Mesendoderm (in vitro differentiated cells): ENCODE measurements at regions not wholly inside any gene's neighbourhood (a gene's known extent, or its start where the extent isn't known, plus 50 kb on each side); places are given as distances from the start of the nearest gene placed in this dataset.
A peak's percentile ranks its signal among the peaks of the same experiment; 100 is the strongest.

Source experiments
- DNase-seq: peaks from one replicate; pipeline ENCODE4 v3.0.0; 2013
- H2AK5ac ChIP-seq: 2 replicates; pipeline ENCODE4 v1.6.1; 2013; ENCODE audit warnings: low read length, inconsistent platforms
- H2BK120ac ChIP-seq: 2 replicates; pipeline ENCODE4 v1.6.1; 2013; ENCODE audit warnings: low read depth, mild to moderate bottlenecking, low read length, moderate library complexity, mixed read lengths
- H2BK15ac ChIP-seq: replicated peaks from 2 replicates; pipeline ENCODE4 v1.6.1; 2013; ENCODE audit warnings: low read depth, mild to moderate bottlenecking, moderate library complexity
- H2BK5ac ChIP-seq: 2 replicates; pipeline ENCODE4 v1.6.1; 2013; ENCODE audit warnings: low read length, inconsistent platforms
- H3K18ac ChIP-seq: 2 replicates; pipeline ENCODE4 v1.6.1; 2013; ENCODE audit warnings: mild to moderate bottlenecking, low read length, mixed read lengths
- H3K23ac ChIP-seq: one replicate; pipeline ENCODE4 v1.6.1; 2013; ENCODE audit warnings: low read length
- H3K27ac ChIP-seq: 2 replicates; pipeline ENCODE4 v1.5.1; 2013; ENCODE audit warnings: low read depth, mild to moderate bottlenecking, inconsistent platforms, low read length, moderate library complexity
- H3K27me3 ChIP-seq: 2 replicates; pipeline ENCODE4 v1.6.1; 2013; ENCODE audit warnings: low read length, control low read depth, mild to moderate bottlenecking, inconsistent platforms; ENCODE audit not compliant: insufficient read depth, poor library complexity
- H3K36me3 ChIP-seq: 2 replicates; pipeline ENCODE4 v1.6.1; 2013; ENCODE audit warnings: low read length, inconsistent platforms; ENCODE audit not compliant: control insufficient read depth, insufficient read depth
- H3K4ac ChIP-seq: one replicate; pipeline ENCODE4 v1.6.1; 2013; ENCODE audit warnings: low read depth, mild to moderate bottlenecking, low read length, moderate library complexity
- H3K4me1 ChIP-seq: 2 replicates; pipeline ENCODE4 v1.6.1; 2013; ENCODE audit warnings: low read depth, low read length, inconsistent platforms; ENCODE audit not compliant: control insufficient read depth
- H3K4me2 ChIP-seq: 2 replicates; pipeline ENCODE4 v1.6.1; 2013; ENCODE audit warnings: low read length
- H3K4me3 ChIP-seq: 2 replicates; pipeline ENCODE4 v1.5.1; 2013; ENCODE audit warnings: mild to moderate bottlenecking, low read length
- H3K56ac ChIP-seq: one replicate; pipeline ENCODE4 v1.6.1; 2013; ENCODE audit warnings: low read length
- H3K79me1 ChIP-seq: 2 replicates; pipeline ENCODE4 v1.6.1; 2013; ENCODE audit warnings: low read length, inconsistent platforms
- H3K79me2 ChIP-seq: 2 replicates; pipeline ENCODE4 v1.6.1; 2013; ENCODE audit warnings: mild to moderate bottlenecking, low read length; ENCODE audit not compliant: control insufficient read depth, insufficient read depth
- H3K9ac ChIP-seq: 2 replicates; pipeline ENCODE4 v1.6.1; 2013; ENCODE audit warnings: low read length, inconsistent platforms
- H4K5ac ChIP-seq: one replicate; pipeline ENCODE4 v1.6.1; 2013; ENCODE audit warnings: low read length
- H4K8ac ChIP-seq: one replicate; pipeline ENCODE4 v1.6.1; 2013; ENCODE audit warnings: low read depth, mild to moderate bottlenecking, control low read depth, low read length, moderate library complexity
- WGBS: extraction: QIAGEN DNeasy Blood & Tissue Kit; methylation state at CpG from one replicate; pipeline ENCODE4 v1.1.7; 2013; ENCODE audit warnings: low lambda C conversion rate, missing lambda C conversion rate; ENCODE audit not compliant: insufficient coverage; ENCODE audit errors: extremely low coverage; 5-methylcytosine and 5-hydroxymethylcytosine counted together

DNA sequence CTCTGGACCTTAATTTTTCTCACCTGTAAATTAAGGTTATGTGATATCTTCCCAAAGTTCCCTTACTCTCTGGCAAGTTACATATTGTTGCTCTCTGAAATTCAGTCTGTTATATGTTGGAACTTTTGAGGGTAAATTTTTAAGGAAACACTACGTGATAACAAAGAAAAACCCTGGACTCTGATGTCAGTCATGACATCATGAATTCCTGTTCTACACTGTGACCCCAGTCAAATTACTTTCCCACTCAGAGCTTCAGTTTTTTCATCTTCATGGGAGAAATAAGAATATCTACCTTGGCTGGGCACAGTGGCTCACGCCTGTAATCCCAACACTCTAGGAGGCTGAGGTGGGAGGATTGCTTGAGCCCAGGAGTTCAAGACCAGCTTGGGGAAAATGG is 164.6 kb upstream of the RALGAPA2 start:
- H3K18ac ChIP-seq = no peak overlapping the region
- H3K56ac ChIP-seq = no peak overlapping the region
- H3K4me1 ChIP-seq = no peaks in the 10 kb centered on the region
- no peaks in the 10 kb centered on the region for H3K79me2 ChIP-seq
- H3K79me1 ChIP-seq = no peaks in the 10 kb centered on the region
- H3K9ac ChIP-seq = no peak overlapping the region
- no peak for DNase-seq
- no peak overlapping the region for H2BK15ac ChIP-seq
- no peak overlapping the region for H3K23ac ChIP-seq
- no peak overlapping the region for H3K27ac ChIP-seq
- H3K27me3 ChIP-seq = no peaks in the 10 kb centered on the region
- H2BK5ac ChIP-seq = no peak overlapping the region
- H2AK5ac ChIP-seq = no peak overlapping the region
- no peak overlapping the region for H3K4me2 ChIP-seq
- no peak overlapping the region for H4K8ac ChIP-seq
- no peaks in the 10 kb centered on the region for H3K36me3 ChIP-seq
- no peak overlapping the region for H3K4ac ChIP-seq
- H2BK120ac ChIP-seq = no peak overlapping the region
- no CpG with 5 or more reads among the region's 2 CpGs for WGBS
- no peak overlapping the region for H3K4me3 ChIP-seq
- H4K5ac ChIP-seq = no peak overlapping the region

GRCh38 chr20:20875716-20876115 is 163.3 kb upstream of the RALGAPA2 start:
- Histone ChIP-seq H2BK120ac (no peak overlapping the region), H3K79me1 (no peaks in the 10 kb centered on the region), H3K79me2 (no peaks in the 10 kb centered on the region), H3K27me3 (no peaks in the 10 kb centered on the region), H3K9ac (no peak overlapping the region), H2AK5ac (no peak overlapping the region), H2BK5ac (no peak overlapping the region), H3K23ac (no peak overlapping the region), H3K36me3 (no peaks in the 10 kb centered on the region), H3K4ac (no peak overlapping the region), H2BK15ac (no peak overlapping the region), H3K56ac (no peak overlapping the region), H4K5ac (no peak overlapping the region), H3K4me2 (no peak overlapping the region), H3K27ac (no peak overlapping the region), H3K18ac (no peak overlapping the region), H4K8ac (no peak overlapping the region), H3K4me1 (no peaks in the 10 kb centered on the region), H3K4me3 (no peak overlapping the region)
- no CpG with 5 or more reads among the region's 7 CpGs for WGBS
- DNase-seq = no peak

DNA sequence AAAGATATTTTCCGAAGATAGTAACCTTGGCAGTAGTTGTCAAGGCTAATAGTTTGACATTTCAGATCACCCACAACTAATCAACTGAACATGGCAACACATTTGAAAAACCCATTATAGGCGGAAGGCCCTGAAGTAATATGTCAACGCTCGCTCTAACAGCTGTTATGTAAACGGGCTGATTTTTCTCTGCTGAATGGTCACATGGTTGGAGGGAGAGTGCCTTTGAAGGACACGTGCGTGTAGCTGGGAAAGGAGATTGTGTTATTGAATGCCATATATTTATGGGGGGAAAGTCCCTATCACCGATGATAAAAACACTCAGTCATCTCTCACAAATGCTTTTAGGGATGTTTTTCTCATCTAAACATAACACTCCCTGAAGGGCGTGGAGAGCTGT is 160.0 kb upstream of the RALGAPA2 start:
- no CpG with 5 or more reads among the region's 9 CpGs for WGBS

GRCh38 chr20:20869161-20869775 is 156.8 kb upstream of the RALGAPA2 start:
- Histone ChIP-seq H3K18ac (no peak overlapping the region), H2BK5ac (no peak overlapping the region), H3K4me1 (no peaks in the 10 kb centered on the region), H4K5ac (no peak overlapping the region), H3K56ac (no peak overlapping the region), H3K79me2 (no peaks in the 10 kb centered on the region), H3K79me1 (no peaks in the 10 kb centered on the region), H3K27me3 (no peaks in the 10 kb centered on the region), H3K4me3 (no peak overlapping the region), H3K27ac (no peak overlapping the region), H3K4me2 (no peak overlapping the region), H3K36me3 (no peaks in the 10 kb centered on the region), H2BK15ac (no peak overlapping the region), H3K4ac (no peak overlapping the region), H4K8ac (no peak overlapping the region), H2AK5ac (no peak overlapping the region), H3K9ac (no peak overlapping the region), H3K23ac (no peak overlapping the region), H2BK120ac (no peak overlapping the region)
- no CpG with 5 or more reads among the region's 5 CpGs for WGBS
- DNase-seq = no peak

More for the DNA sequence above, 160.0 kb upstream of the RALGAPA2 start:
- no peak overlapping the region for H3K4me3 ChIP-seq
- H2BK120ac ChIP-seq = no peak overlapping the region
- H3K4ac ChIP-seq = no peak overlapping the region
- no peak overlapping the region for H3K27ac ChIP-seq
- H3K4me1 ChIP-seq = no peaks in the 10 kb centered on the region
- DNase-seq = no peak
- no peak overlapping the region for H2BK15ac ChIP-seq
- H2BK5ac ChIP-seq = no peak overlapping the region
- no peak overlapping the region for H4K5ac ChIP-seq
- H3K4me2 ChIP-seq = no peak overlapping the region
- no peaks in the 10 kb centered on the region for H3K79me1 ChIP-seq
- H3K36me3 ChIP-seq = no peaks in the 10 kb centered on the region
- H3K23ac ChIP-seq = no peak overlapping the region
- H3K27me3 ChIP-seq = no peaks in the 10 kb centered on the region
- H2AK5ac ChIP-seq = no peak overlapping the region
- no peak overlapping the region for H3K56ac ChIP-seq
- H3K18ac ChIP-seq = no peak overlapping the region
- no peak overlapping the region for H4K8ac ChIP-seq
- H3K79me2 ChIP-seq = no peaks in the 10 kb centered on the region
- no peak overlapping the region for H3K9ac ChIP-seq

- Histone ChIP-seq H3K27me3 (no peaks in the 10 kb centered on the region), H3K36me3 (no peaks in the 10 kb centered on the region), H2BK5ac (no peak overlapping the region), H3K56ac (no peak overlapping the region), H3K27ac (no peak overlapping the region), H3K4me2 (no peak overlapping the region), H3K18ac (no peak overlapping the region), H3K23ac (no peak overlapping the region), H2AK5ac (no peak overlapping the region), H3K79me1 (no peaks in the 10 kb centered on the region), H3K4ac (no peak overlapping the region), H3K79me2 (no peaks in the 10 kb centered on the region), H2BK120ac (no peak overlapping the region), H2BK15ac (no peak overlapping the region), H3K4me3 (no peak overlapping the region), H3K9ac (no peak overlapping the region), H3K4me1 (no peaks in the 10 kb centered on the region), H4K5ac (no peak overlapping the region), H4K8ac (no peak overlapping the region)
- peak; percentile 65 for DNase-seq
- WGBS = no CpG with 5 or more reads among the region's 3 CpGs
Observed at GRCh38 chr20:20864351-20865096, 152.1 kb upstream of the RALGAPA2 start.
